ENCODE measurements at regions not wholly inside any gene's neighbourhood (a gene's known extent, or its start where the extent isn't known, plus 50 kb on each side); places are given as distances from the start of the nearest gene placed in this dataset.
A peak's percentile ranks its signal among the peaks of the same experiment; 100 is the strongest.

- no peak for DNase-seq (ENCODE audit: low read depth)
- no peak for TF ChIP-seq CTCF (IDR thresholded peaks at IDR 0.05; ENCODE audit: insufficient read depth, low read depth, low read length)
- Histone ChIP-seq H3K4me3 (ENCODE audit: low read depth, low read length) (no peak overlapping the region), H3K27me3 (ENCODE audit: control insufficient read depth, insufficient read depth, low read length) (peaks cover 2% of the 10 kb centered on the region), H3K36me3 (ENCODE audit: control insufficient read depth, insufficient read depth, low read length) (no peaks in the 10 kb centered on the region)
- POLR2A ChIA-PET, result interaction anchor here (0.6 kb wide), 1 partner anchor 245 kb away, joined by 3 read pairs; no protein-coding TSS in a partner anchor
- CTCF ChIA-PET, result no interaction called here
These were observed 549.4 kb downstream of the TNS3 start for GRCh38 chr7:47032536-47032908.

GRCh38 chr7:47031786-47032535 lies 550.0 kb downstream of the TNS3 start:
- CTCF ChIA-PET, result no interaction called here

GRCh38 chr7:47028284-47028683 lies 553.6 kb downstream of the TNS3 start:
- no peak for DNase-seq (ENCODE audit: low read depth)
- ChIA-PET CTCF (no interaction called here), POLR2A (no interaction called here)
- Histone ChIP-seq H3K36me3 (ENCODE audit: control insufficient read depth, insufficient read depth, low read length) (no peaks in the 10 kb centered on the region), H3K27me3 (ENCODE audit: control insufficient read depth, insufficient read depth, low read length) (peaks cover 3% of the 10 kb centered on the region), H3K4me3 (ENCODE audit: low read depth, low read length) (no peak overlapping the region)
- no peak for TF ChIP-seq CTCF (IDR thresholded peaks at IDR 0.05; ENCODE audit: insufficient read depth, low read depth, low read length)

More at GRCh38 chr7:47031786-47032535, 550.0 kb downstream of the TNS3 start:
- no peaks in the 10 kb centered on the region for H3K36me3 ChIP-seq (ENCODE audit: control insufficient read depth, insufficient read depth, low read length)
- DNase-seq (ENCODE audit: low read depth), result peak; percentile 48
- TF ChIP-seq CTCF (IDR thresholded peaks at IDR 0.05; ENCODE audit: insufficient read depth, low read depth, low read length), result no peak
- peaks cover 3% of the 10 kb centered on the region for H3K27me3 ChIP-seq (ENCODE audit: control insufficient read depth, insufficient read depth, low read length)
- POLR2A ChIA-PET, result interaction anchor here (0.6 kb wide), 1 partner anchor 244 kb away, joined by 3 read pairs; no protein-coding TSS in a partner anchor
- no peak overlapping the region for H3K4me3 ChIP-seq (ENCODE audit: low read depth, low read length)

- H3K36me3 ChIP-seq (ENCODE audit: control insufficient read depth, insufficient read depth, low read length), result no peaks in the 10 kb centered on the region
- TF ChIP-seq CTCF (IDR thresholded peaks at IDR 0.05; ENCODE audit: insufficient read depth, low read depth, low read length), result no peak
- ChIA-PET POLR2A (no interaction called here), CTCF (interaction anchor here (0.7 kb wide), 1 partner anchor 128 kb away, joined by 3 read pairs; no protein-coding TSS in a partner anchor)
- H3K4me3 ChIP-seq (ENCODE audit: low read depth, low read length), result no peak overlapping the region
- no peak for DNase-seq (ENCODE audit: low read depth)
- H3K27me3 ChIP-seq (ENCODE audit: control insufficient read depth, insufficient read depth, low read length), result peaks cover 3% of the 10 kb centered on the region
These were observed 554.1 kb downstream of the TNS3 start for GRCh38 chr7:47027695-47028240.

GRCh38 chr7:47026780-47027361 lies 555.0 kb downstream of the TNS3 start:
- H3K36me3 ChIP-seq (ENCODE audit: control insufficient read depth, insufficient read depth, low read length), result no peaks in the 10 kb centered on the region
- no peak for TF ChIP-seq CTCF (IDR thresholded peaks at IDR 0.05; ENCODE audit: insufficient read depth, low read depth, low read length)
- DNase-seq (ENCODE audit: low read depth), result no peak
- POLR2A ChIA-PET, result no interaction called here
- CTCF ChIA-PET, result no interaction called here
- peaks cover 3% of the 10 kb centered on the region for H3K27me3 ChIP-seq (ENCODE audit: control insufficient read depth, insufficient read depth, low read length)
- no peak overlapping the region for H3K4me3 ChIP-seq (ENCODE audit: low read depth, low read length)
